Spleen (tissue), 11 donors: ENCODE measurements at regions not wholly inside any gene's neighbourhood (a gene's known extent, or its start where the extent isn't known, plus 50 kb on each side); places are given as distances from the start of the nearest gene placed in this dataset.

ENCODE experiments used
- DNase-seq: peaks from one replicate; pipeline ENCODE4 v3.0.0-alpha.2; 2020
- H3K27ac ChIP-seq, 8 donors: fragments of 200-600 bp; sonication (generic) in 7 of 8; 1 replicate in 4 of 8; 2 replicates in 4 of 8; pipeline versions ENCODE4 v1.5.0 to v1.8.0; 2016 to 2021; ENCODE audit warnings: inconsistent platforms in 4 of 8, mild to moderate bottlenecking in 4 of 8, moderate library complexity in 1 of 8
- H3K27me3 ChIP-seq, 7 donors: fragments of 200-600 bp; sonication (generic) in 6 of 7; replicated peaks in 1 of 7; 1 replicate in 4 of 7; 2 replicates in 3 of 7; pipeline versions ENCODE4 v1.5.0 to v1.8.0; 2016 to 2021; ENCODE audit warnings: inconsistent platforms in 3 of 7, mild to moderate bottlenecking in 1 of 7
- H3K36me3 ChIP-seq, 6 donors: fragments of 200-600 bp; sonication (generic) in 5 of 6; 1 replicate in 4 of 6; 2 replicates in 2 of 6; pipeline versions ENCODE4 v1.5.0 to v1.8.0; 2016 to 2021; ENCODE audit warnings: inconsistent platforms in 2 of 6
- H3K4me1 ChIP-seq, 6 donors: fragments of 200-600 bp; sonication (generic) in 5 of 6; 1 replicate in 3 of 6; 2 replicates in 3 of 6; pipeline versions ENCODE4 v1.5.0 to v1.8.0; 2016 to 2021; ENCODE audit warnings: inconsistent platforms in 3 of 6
- H3K4me3 ChIP-seq, 8 donors: fragments of 200-600 bp; sonication (generic) in 7 of 8; 1 replicate in 4 of 8; 2 replicates in 4 of 8; pipeline versions ENCODE4 v1.5.0 to v1.8.0; 2016 to 2021; ENCODE audit warnings: inconsistent platforms in 4 of 8, mild to moderate bottlenecking in 4 of 8, moderate library complexity in 2 of 8
- H3K9me3 ChIP-seq, 8 donors: fragments of 200-600 bp; sonication (generic) in 7 of 8; 1 replicate in 4 of 8; 2 replicates in 4 of 8; pipeline versions ENCODE4 v1.5.0 to v1.8.0; 2016 to 2021; ENCODE audit warnings: inconsistent platforms in 4 of 8
- CTCF ChIP-seq, 11 experiments: fragments of 200-600 bp in 7 of 11; fragments of 450-650 bp in 4 of 11; sonication (generic) in 4 of 11; IDR thresholded peaks in 8 of 11; conservative IDR thresholded peaks in 3 of 11; 1 replicate in 7 of 11; 2 replicates in 4 of 11; pipeline versions ENCODE4 v1.4.0 to v1.8.0; 2016 to 2021; ENCODE audit warnings: antibody characterized with exemption in 11 of 11, inconsistent platforms in 4 of 11, mild to moderate bottlenecking in 1 of 11
- POLR2A ChIP-seq, 3 donors: fragments of 450-650 bp; IDR thresholded peaks; one replicate each; pipeline ENCODE4 v1.5.1; 2017; ENCODE audit warnings: antibody characterized with exemption in 3 of 3, mild to moderate bottlenecking in 1 of 3
- POLR2AphosphoS5 ChIP-seq, 3 donors: sonication (generic); formaldehyde crosslinking; IDR thresholded peaks; one replicate each; pipeline ENCODE4 v1.5.1; 2017; ENCODE audit warnings: antibody characterized with exemption in 3 of 3
- WGBS, 5 donors: extraction: QIAGEN DNeasy Blood & Tissue Kit in 3 of 5; methylation state at CpG; one replicate each; pipeline versions ENCODE4 v1.1.5 to v1.1.7; 2013 to 2018; 5-methylcytosine and 5-hydroxymethylcytosine counted together
- intact Hi-C: fragments of 100-400 bp; cut with DNase I; formaldehyde crosslinking; loops from one replicate; pipeline ENCODE4 v1.15.0; 2023; ENCODE audit warnings: low total_unique reads
- donor health status: healthy with polysubstance abuse.
- donor health status: DM: no; HTN: no; CAD: no; lungs with moderate emphysema.
- donor health status: DM: no; HTN: no; CAD: no.
- donor health status: Bipolar disorder and iron deficiency.
- donor health status: healthy.
- donor health status: DM: no; HTN: no; CAD: no.
- donor health status: DM: yes; HTN: yes; CAD: no.

DNA sequence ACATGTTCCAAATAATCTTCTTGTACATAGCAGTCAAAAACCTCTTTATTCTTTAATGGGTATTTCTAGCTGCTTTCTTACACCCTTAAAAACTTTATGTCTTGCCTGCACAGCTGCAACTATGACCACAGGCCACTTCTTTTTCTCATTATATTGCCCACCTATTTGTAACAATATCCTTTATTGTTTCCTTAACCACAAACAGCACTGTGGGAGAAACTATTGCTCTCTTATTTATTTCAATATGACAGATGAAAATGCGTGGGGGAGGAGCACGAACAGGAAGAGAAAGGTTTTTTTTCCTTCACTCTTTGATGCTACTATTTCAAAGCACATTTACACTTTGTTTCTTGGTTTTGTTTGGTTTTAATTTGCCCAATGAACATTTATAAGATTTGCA, 253.5 kb downstream of the GJA1 start:
- Histone ChIP-seq H3K36me3 (no peaks in the 10 kb centered on the region), H3K27ac (no peak overlapping the region), H3K4me3 (no peak overlapping the region), H3K9me3 (peaks cover 0 to 4% (median 0%) of the 10 kb centered on the region in 8 donors), H3K4me1 (no peaks in the 10 kb centered on the region), H3K27me3 (no peaks in the 10 kb centered on the region)
- intact Hi-C loops = no loop called here
- no peak for TF ChIP-seq POLR2A (IDR thresholded peaks at IDR 0.05)
- no peak for TF ChIP-seq CTCF (IDR thresholded peaks at IDR 0.05 in 8 of 11, conservative IDR thresholded peaks at IDR 0.05 in 3 of 11)
- no peak for TF ChIP-seq POLR2AphosphoS5 (IDR thresholded peaks at IDR 0.05)
- no peak for DNase-seq
- WGBS, 5 donors = 14 to 25% (median 21%) methylated on average over 2 of the region's 2 CpGs

DNA sequence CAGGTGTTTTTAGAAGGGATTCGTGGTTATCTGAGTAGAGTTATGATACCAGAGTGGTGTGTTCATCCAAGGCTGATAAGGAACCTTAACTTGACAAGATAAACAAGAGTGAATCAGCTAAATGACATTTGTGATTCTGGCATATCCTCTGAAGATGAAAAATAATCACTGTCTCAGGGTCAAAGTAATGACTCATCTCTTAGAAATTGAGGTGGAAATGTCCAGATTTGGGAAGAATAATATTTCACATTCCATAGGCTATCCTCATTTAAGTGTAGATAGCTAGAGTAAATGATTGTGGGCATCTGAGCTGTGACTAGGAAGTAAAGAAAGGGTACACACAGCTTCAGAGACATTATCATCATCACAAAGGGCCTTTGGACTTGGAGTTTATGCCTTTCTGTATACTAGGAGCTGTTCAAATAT, 255.7 kb downstream of the GJA1 start:
- peaks cover 0 to 4% (median 0%) of the 10 kb centered on the region in 8 donors for H3K9me3 ChIP-seq
- H3K27me3 ChIP-seq = no peaks in the 10 kb centered on the region
- no peaks in the 10 kb centered on the region for H3K4me1 ChIP-seq
- no peak overlapping the region for H3K27ac ChIP-seq
- no peak for TF ChIP-seq POLR2AphosphoS5 (IDR thresholded peaks at IDR 0.05)
- TF ChIP-seq POLR2A (IDR thresholded peaks at IDR 0.05) = no peak
- TF ChIP-seq CTCF (IDR thresholded peaks at IDR 0.05 in 8 of 11, conservative IDR thresholded peaks at IDR 0.05 in 3 of 11) = no peak
- no peak for DNase-seq
- WGBS, 5 donors = 56 to 72% (median 65%) methylated on average over 1 of the region's 1 CpG
- intact Hi-C loops = no loop called here
- H3K4me3 ChIP-seq = no peak overlapping the region
- H3K36me3 ChIP-seq = no peaks in the 10 kb centered on the region

- no peak for DNase-seq
- intact Hi-C loops = no loop called here
- Histone ChIP-seq H3K27ac (no peak overlapping the region), H3K4me3 (no peak overlapping the region), H3K27me3 (no peaks in the 10 kb centered on the region), H3K4me1 (no peaks in the 10 kb centered on the region), H3K9me3 (no peaks in the 10 kb centered on the region), H3K36me3 (no peaks in the 10 kb centered on the region)
- TF ChIP-seq CTCF (IDR thresholded peaks at IDR 0.05 in 8 of 11, conservative IDR thresholded peaks at IDR 0.05 in 3 of 11) (no peak), POLR2A (IDR thresholded peaks at IDR 0.05) (no peak), POLR2AphosphoS5 (IDR thresholded peaks at IDR 0.05) (no peak)
- WGBS, 5 donors = 70 to 86% (median 83%) methylated on average over 3 of the region's 3 CpGs
Observed at GRCh38 chr6:121694389-121694788, 258.9 kb downstream of the GJA1 start.

DNA sequence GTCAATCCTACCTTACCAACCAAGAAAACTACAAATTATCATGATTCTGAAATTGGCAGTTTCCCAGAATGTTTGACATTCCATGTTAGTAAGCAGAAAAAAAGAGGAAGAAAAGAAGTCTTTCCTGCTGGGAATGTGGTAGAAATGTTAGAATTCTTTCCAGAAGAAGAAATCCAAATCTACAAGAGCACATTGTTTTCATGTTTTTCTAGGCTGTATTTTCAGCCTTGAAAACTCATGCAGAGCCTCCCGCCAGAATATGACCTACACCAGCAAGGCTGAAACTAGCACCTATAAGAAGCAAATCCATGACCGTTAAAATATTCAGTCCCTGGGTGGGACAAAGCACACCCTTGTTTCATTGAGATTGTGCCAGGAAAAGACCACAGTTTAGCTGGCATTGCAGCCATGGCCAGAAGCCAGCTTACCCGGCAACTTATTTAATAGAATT, 259.4 kb downstream of the GJA1 start:
- Histone ChIP-seq H3K36me3 (no peaks in the 10 kb centered on the region), H3K27me3 (no peaks in the 10 kb centered on the region), H3K27ac (no peak overlapping the region), H3K4me3 (no peak overlapping the region), H3K4me1 (no peaks in the 10 kb centered on the region), H3K9me3 (no peaks in the 10 kb centered on the region)
- TF ChIP-seq CTCF (IDR thresholded peaks at IDR 0.05 in 8 of 11, conservative IDR thresholded peaks at IDR 0.05 in 3 of 11) (no peak), POLR2AphosphoS5 (IDR thresholded peaks at IDR 0.05) (no peak), POLR2A (IDR thresholded peaks at IDR 0.05) (no peak)
- DNase-seq = no peak
- 62 to 87% (median 80%) methylated on average over 3 of the region's 3 CpGs for WGBS, 5 donors
- intact Hi-C loops = no loop called here
